Stimulated activated CD8-positive, alpha-beta memory T cell treated with anti-CD3 and anti-CD28 coated beads, Interleukin-15, amount 100 ng/mL, for 4 hours (primary cell): ENCODE measurements at regions not wholly inside any gene's neighbourhood (a gene's known extent, or its start where the extent isn't known, plus 50 kb on each side); places are given as distances from the start of the nearest gene placed in this dataset.

ENCODE experiments used
- DNase-seq, 2 donors: peaks; one replicate each; pipeline ENCODE4 v3.0.0-alpha.2; 2020; ENCODE audit warnings: low read depth in 2 of 2

DNA sequence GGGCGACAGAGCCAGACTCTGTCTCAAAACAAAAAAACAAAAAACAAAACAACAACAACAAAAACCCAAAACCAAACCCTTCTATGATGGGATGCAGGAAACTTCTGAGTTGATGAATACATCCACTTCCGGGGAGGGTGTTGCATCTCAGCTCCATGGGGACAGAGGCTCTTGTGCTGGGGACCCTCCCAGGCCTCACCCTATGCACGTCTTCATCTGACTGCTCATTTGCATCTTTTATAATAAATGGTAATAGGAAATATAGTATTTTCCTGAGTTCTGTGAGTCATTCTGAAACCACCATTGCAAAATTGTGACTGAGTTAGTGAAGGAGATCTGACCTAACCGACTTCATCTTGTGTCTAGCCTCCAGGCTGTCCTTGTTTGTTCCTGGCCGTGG is 109.5 kb upstream of the SLC28A3 start:
- DNase-seq, result no peak

DNA sequence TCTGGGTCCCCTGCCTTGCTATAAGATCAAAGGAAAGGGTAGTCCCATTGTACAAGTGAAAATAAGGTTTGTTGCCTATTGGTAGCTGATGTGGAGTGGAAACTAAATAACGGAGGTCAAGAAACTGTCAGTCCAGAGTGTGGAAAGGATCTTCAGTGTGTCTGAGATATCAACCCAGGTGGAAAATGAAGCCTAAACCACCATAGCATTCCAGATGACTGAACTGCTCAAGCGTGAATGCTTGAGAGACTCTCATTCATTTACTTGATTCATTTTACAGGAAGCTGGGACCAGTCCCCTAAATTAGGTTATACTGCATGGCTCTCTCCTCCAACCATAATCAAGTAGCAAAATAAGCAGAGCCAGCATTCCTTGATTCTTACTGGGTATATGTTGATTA is 116.0 kb upstream of the SLC28A3 start:
- no peak for DNase-seq

DNA sequence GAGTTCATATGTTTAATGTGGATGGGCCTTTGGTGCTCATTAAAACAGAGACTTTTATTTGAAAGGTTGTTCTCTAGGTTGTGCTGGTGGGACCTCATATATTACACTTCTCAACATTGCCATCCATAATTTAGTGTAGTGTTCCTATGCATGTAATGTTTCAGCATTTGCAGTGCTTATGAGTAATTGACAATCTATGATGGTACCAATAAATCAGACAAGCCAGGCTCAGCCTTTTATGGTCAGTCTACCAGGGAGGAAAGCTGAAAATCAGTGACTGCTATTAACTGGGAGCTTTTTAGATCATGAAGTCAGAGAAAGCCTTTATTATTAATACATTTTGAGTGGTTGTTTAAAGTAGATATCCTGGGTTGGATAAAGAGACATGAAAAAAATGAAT is 120.1 kb upstream of the SLC28A3 start:
- no peak for DNase-seq

GRCh38 chr9:84463272-84463671 is 122.7 kb upstream of the SLC28A3 start:
- no peak for DNase-seq

- no peak for DNase-seq
Observed at GRCh38 chr9:84466580-84467285, 126.2 kb upstream of the SLC28A3 start.

DNA sequence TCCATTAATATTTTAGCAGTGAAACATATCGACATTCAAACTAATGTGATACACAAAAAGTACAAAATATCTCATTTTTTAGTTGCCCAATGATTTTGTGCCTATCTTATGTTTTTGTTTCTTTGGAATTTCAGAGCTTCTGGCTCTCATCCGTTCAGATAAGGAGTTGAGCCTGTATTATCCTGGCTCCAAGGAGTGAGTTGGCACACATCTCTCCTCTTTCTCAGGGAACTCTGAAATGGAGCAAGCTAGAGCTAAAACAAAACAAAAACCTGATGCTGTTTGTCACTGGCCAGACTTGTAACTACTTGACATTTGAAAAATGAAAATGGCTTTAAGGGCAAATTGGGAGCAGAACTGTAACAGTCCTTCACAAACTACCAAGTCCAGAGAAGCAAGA is 131.3 kb upstream of the SLC28A3 start:
- DNase-seq, result no peak

- DNase-seq, result no peak
Observed at GRCh38 chr9:84478996-84479395, 138.4 kb upstream of the SLC28A3 start.

GRCh38 chr9:84480071-84480470 is 139.5 kb upstream of the SLC28A3 start:
- no peak for DNase-seq

DNA sequence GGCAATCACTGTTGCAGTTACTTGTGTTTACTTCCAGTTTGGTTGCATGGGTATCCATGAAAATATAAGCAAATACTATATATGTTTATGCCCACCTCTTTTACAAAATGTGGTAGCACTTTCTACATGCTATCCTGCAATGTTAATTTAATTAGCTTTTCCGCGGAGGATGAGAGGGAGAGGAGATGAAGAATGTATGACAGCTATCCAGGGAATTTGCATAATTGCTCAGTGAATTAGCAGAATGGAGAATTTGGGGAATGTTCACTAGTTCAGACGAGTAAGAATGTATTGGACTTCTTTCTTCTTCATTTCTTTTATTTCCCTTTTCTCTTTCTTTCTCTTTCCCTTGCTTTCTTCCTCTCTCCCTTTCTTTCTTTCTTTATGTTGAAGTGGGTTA is 140.7 kb upstream of the SLC28A3 start:
- no peak for DNase-seq

DNA sequence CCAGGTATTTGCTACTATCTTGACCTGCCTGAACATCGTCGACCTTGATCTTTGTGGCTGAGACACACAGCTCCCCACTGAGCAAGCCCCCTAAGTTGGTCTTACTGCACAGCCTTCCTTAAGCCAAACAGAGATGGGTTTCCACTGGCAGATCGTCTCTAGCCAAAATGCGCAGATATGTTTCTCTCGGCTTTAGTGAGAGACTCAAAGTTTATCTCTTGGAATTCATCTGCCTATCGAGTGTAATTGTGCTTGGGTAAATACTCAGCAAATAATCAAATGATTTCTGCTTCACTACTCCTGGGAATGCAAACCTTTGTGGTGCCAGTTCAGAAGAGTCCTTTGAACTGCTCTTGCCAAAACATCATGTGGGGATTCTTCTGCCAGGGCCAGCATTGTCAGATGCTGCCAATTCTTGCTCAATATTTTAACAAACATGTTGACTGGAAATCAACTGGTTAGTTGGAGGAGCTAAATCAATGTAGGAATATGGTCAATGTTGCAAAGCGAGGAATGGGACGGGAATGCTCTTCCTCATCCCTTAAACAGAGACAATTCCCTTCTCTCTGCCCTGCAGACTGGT is 141.2 kb upstream of the SLC28A3 start:
- DNase-seq, result no peak

DNA sequence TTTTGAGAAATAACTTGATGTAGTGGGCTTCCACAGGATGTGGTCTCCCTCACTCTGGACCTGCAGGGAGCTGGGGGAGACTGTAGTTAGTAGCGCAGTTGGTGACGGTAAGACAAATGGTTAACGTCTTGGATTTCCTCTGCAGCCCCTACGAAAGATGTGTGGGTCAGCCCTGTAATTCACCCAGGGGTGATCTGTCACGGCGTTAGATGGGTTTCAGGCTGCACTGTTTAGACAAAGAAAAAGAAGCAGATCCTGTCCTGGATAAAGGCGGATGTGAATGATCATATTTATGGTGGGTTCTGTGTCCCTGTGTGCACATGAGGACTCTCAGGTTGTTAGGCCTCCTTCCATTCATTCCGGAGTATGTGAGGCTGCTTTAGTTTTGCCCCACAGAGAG is 142.0 kb upstream of the SLC28A3 start:
- no peak for DNase-seq

DNA sequence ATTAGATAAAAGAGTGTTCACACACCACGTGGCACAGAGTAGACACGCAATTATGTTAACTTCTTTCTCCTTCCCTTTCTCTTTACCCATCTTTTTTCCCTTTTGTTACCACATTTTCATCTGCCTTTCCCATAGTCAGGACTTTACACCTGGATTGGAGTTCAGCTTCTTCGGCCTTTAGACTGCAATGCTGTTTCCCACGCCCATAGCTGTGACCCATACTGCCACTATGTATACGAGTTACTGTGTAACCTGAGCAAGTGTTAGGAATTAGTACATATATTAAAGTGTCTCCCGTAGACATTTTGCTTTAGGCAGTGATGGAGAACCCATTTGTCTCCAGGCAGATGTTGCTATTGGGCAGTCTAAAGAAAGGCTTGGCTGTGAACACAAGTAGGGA is 143.6 kb upstream of the SLC28A3 start:
- DNase-seq, result no peak

DNA sequence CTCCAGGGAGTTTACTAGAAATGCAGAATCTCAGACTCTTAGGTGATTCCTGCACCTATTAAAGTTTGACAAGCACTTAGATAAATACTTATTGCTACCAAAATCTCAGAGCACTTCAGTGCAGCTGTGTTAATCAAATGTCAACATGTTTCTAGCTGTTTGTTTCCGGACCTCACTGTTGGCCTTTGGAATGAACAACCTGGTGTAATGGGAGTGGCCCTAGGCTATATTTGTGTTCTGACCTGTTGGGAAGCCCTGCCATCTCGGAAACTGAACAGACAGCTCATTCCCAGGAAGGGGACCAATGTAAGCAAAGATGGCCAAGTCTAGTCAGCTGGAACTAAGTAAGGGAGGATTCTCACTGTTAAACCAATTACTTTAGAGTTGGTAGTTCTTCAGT is 145.0 kb upstream of the SLC28A3 start:
- DNase-seq, result no peak

GRCh38 chr9:84486663-84487062 is 146.1 kb upstream of the SLC28A3 start:
- no peak for DNase-seq

DNA sequence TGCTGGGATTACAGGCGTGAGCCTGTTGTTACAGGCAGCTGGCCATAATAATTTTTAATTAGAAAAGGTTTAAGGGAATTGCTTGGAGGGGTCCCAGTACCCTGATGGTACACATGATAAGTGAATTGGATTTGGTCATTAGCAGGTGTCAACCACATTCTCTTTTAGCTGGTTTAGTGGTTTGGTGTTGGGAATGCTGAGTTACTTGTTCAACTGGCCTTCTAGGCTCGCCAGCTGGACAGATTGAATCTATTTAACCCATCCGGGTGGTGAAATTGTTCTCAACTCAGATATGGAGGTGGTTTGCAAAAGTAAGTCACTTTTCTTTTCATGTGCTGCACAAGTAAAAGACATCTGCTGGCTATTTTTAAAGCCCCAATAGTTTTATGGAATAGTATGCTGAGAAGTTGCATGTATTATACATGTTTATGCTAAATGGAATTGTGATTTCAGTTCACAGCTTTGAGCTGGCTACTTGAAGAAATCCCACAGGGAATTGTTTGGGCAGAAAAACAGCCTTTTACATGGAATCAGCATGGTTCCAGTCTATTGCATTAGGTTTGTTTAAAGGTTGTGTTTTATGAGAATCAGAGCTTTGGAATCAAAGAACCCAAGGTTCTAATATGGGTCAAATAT is 149.8 kb upstream of the SLC28A3 start:
- no peak for DNase-seq

- no peak for DNase-seq
Observed at GRCh38 chr9:84490842-84491325, 150.3 kb upstream of the SLC28A3 start.

- no peak for DNase-seq
Observed at GRCh38 chr9:84492366-84493159, 152.0 kb upstream of the SLC28A3 start.

DNA sequence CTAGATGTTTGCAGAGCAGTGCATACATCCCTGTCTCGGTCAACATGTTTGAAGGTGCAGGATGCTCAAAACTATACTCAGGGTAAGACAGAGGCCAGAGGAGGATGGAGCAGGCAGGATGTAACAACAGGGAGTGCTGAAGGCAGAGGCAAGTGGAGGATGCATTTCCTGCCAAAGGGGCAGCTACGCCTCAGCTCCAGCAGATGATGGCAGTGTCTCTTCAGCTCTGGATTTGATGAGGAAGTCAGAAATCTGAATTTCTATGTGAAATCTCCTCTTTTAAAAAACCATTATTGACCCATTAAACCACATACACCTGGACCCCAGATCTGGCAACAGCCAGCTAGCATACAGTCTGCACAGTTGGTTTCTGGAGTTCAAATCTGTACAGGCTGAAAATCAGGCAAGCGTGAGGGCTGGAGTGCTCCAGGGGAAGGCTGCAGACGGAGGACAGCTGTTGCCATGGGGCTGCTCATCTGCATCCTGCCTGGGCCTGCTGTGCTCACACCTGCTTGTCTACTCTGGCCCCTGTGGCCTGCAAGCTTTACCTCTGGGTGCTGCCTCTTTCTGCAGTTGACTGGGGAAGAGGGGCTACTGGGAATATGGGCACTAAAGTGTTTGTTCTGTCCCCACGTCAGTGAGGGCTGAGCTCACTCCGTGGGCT is 152.9 kb upstream of the SLC28A3 start:
- no peak for DNase-seq

DNA sequence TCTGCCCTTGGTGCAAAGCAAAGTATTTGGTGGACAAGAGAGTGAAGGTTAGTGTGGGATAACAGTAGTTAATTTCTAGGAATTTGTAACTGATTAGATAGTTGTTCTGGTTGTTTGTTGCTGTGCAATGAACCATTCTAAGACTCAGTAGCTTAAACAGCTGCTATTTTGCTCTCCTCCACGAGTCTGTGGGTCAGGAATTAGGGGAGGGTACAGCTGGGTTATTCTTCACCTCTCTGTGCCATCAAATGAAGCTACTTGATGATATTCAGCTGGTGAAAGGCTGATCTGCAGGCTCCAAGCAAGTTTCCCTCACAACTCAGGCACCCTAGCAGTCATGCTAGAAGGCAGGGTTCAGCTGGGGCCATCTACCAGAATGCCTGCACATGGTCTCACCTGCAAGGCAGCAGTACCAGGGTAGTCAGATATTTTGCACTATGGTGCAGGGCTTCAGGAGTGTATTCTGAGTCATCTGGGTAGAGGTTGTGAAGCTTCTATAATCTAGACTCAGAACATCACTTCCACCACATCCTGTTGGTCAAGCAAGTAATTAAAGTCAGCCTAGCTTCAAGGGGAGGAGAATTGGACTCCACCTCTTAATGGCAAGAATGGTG is 159.5 kb upstream of the SLC28A3 start:
- DNase-seq, result no peak

GRCh38 chr9:84500826-84501225 is 160.3 kb upstream of the SLC28A3 start:
- DNase-seq, result no peak

DNA sequence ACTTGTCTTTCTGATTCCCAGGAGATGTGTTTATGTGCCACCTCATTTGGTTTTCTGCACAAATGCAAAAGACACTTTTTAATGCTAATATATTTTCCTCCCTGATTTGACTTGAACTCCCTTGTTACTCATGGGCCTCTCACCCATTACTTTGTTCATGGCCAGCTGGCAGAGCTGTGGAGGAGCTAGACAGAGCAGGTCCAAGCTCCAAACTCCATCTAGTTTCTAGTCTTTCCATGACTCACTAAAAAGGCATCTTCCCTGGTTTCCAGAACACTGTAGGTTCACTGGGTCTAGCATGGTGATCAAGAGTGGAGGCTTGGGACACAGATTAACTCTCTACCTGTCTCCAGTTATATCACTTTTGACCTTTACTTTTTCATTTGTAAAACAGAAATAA is 161.0 kb upstream of the SLC28A3 start:
- DNase-seq, result no peak
